IPS DF 19.7 (cell line): ENCODE measurements at regions not wholly inside any gene's neighbourhood (a gene's known extent, or its start where the extent isn't known, plus 50 kb on each side); places are given as distances from the start of the nearest gene placed in this dataset.
"Not testable (repeated sequence)": the region's sequence is repeated elsewhere in the genome, so short reads cannot be mapped to it uniquely, and the experiment has no call there.

Experiments used
- DNase-seq: peaks from one replicate; pipeline ENCODE4 v3.0.0-alpha.2; 2013; ENCODE audit warnings: low read depth, low spot score

GRCh38 chr4:12116009-12116552, 687.4 kb upstream of the HS3ST1 start:
- DNase-seq: no peak

DNA sequence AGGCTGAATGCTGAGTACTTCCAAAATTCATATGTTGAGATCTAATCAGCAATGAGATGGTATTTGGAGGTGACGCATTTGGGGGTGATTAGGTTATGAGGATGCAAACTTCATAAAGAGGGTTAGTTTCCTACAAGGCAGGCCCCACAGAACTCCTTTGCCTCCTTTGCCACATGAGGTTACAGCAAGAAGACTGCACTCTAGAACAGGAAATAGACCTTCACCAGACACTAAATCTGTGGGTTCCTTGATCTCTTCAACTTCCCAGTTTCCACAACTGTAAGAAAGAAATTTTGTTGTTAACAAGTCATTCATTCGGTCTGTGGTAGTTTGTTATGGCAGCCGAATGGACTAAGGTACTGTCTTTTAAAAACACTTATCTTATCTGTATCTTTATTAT, 681.9 kb upstream of the HS3ST1 start:
- no peak for DNase-seq

DNA sequence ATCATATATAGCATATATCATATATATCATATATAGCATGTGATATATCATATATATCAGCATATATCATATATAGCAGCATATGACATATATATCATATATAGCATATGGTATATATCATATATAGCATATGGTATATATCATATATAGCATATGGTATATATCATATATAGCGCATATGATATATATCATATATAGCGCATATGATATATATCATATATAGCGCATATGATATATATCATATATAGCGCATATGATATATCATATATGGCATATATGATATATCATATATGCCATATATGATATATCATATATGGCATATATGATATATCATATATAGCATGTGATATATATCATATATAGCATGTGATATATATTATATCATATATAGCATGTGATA, 680.4 kb upstream of the HS3ST1 start:
- DNase-seq: not testable (repeated sequence)

DNA sequence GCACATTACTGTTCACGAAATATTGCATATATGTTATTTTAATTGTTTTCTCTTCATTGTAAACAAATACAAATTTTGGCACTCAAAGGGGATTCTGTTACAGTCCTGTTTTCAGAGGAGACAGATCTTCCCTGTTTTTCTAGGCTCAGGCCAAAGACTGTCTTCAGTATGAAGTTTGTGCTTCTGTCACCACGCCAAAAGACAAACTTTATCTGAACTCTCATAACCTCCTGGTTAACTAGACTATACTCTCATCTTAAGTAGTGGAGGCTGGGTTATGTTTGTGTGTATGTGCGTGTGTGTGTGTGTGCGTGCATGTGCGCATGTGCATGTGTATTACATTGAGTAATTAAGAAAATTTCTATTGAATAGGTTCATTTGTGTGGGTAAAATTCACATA, 676.8 kb upstream of the HS3ST1 start:
- DNase-seq: no peak

DNA sequence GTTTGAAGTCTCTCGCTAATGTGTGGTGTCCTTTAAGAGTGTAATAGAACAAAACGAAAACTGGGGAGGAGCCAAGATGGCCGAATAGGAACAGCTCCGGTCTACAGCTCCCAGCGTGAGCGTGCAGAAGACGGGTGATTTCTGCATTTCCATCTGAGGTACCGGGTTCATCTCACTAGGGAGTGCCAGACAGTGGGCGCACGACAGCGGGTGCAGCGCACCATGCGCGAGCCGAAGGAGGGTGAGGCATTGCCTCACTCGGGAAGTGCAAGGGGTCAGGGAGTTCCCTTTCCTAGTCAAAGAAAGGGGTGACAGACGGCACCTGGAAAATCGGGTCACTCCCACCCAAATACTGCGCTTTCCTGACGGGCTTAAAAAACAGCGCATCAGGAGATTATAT, 661.2 kb upstream of the HS3ST1 start:
- not testable (repeated sequence) for DNase-seq

DNA sequence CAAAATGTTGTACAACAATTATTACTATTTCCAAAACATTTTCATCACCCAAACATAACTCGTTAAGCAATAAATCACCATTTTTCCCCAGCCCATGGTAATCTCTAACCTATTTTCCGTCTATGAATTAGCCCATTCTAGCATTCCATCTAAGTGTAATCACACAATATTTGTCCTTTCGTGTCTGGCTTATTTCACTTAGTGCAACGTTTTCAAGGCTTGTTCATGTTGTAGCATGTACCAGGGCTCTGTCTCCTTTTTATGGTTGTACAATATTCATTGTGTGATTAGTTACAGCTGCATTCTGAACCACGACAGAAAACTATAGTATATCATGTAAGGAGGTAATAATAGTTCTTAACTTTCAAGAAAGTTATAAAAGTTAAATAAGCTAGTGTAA, 656.0 kb upstream of the HS3ST1 start:
- DNase-seq: no peak

- DNase-seq: no peak
These were observed 642.6 kb upstream of the HS3ST1 start for GRCh38 chr4:12071316-12071715.

DNA sequence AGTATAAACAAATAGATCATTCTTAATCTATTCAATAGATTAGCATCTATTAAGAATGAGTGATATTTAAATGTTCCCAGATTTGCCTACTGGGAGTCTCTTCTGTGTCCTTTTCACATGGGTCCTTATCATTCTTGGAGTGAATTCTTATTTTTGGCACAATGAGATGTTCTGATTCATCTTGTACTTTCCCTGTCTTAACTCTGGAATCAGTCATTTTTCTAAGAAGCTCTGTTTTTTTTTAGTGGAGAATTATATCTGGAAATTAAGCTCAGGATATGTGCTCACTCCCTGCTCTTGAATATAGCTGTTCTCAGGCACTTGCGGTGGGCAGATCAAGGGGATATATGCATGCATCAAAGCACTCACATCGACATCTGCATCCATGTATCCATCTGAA, 625.3 kb upstream of the HS3ST1 start:
- no peak for DNase-seq

- no peak for DNase-seq
These were observed 624.9 kb upstream of the HS3ST1 start for GRCh38 chr4:12053556-12053955.

DNA sequence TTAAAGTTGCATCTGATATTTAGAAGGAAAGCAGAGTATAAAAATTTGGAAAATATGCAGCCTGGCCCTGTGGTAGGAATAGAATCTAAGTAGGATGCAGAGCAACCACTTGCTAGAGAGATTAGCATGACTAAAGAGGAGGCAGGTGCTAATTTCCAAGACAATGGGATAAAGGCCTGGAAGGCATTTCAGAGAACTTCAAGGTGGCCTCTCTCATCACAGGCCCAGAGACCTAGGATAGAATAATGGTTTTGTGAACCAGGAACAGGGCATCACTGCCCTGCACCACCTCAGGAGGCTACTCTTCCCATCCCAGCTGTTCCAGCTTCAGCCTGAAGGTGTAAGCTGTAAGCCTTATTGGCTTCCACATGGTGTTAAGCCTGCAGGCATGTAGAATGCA, 621.7 kb upstream of the HS3ST1 start:
- peak; percentile 88 for DNase-seq

DNA sequence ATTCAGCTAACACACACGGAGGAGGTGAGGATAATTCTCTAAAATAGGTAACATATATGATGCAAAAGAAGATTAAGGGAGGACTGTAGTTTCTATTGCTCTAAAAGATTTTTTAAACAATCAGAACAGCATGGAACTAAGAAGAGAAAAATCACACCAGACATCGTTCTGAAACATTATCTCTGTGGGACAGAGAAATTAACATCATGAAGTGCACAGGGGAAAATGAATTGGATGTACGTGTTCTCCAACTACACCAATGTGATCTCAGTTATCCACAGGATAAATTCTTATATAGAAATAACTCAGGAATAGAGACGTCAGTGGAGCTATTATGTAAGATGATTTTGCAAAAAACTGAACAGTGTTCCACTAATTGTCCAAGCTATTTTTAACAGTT, 614.1 kb upstream of the HS3ST1 start:
- no peak for DNase-seq

GRCh38 chr4:12041828-12042227, 613.1 kb upstream of the HS3ST1 start:
- DNase-seq: no peak

DNA sequence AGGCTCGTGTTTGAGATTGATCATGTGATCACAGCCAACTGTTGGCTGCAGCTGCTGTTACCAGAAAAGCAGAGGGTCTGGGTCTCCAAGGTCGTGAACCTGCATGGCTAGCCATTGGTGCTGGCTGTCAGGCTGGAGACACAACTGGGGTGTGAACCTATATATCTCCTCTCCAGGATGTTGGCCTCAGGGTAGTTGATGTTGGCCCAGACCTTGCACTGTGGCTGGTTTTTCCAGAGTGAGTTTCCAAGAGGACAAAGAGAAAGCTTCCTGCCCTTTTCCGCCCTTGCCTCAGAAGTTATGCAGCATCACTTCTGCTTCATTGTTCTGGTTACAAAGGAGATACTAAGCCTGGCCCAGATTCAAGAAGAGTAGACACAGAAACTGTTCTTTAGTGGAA, 607.8 kb upstream of the HS3ST1 start:
- no peak for DNase-seq

DNA sequence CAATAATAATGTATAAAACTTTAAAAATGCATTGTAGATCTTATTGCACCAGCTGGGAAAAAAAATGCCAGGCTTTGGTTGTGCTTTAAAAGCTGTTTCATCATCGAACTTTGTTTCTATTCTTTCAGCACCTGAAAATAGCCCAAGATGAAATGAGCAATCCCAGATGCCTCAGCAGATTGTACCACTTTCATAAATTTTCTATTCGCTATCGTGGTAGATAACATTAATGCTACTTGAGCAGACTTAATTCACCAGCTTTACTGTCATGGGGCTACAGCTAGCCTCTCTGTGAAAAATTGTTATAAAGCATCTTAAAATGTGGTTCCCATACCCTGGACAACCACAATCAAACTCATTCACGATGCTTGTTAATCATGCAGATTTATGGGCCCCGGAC, 599.6 kb upstream of the HS3ST1 start:
- no peak for DNase-seq

GRCh38 chr4:12022409-12022808, 593.7 kb upstream of the HS3ST1 start:
- no peak for DNase-seq

- no peak for DNase-seq
These were observed 588.0 kb upstream of the HS3ST1 start for GRCh38 chr4:12016729-12017128.

- DNase-seq: no peak
These were observed 576.8 kb upstream of the HS3ST1 start for GRCh38 chr4:12005471-12005870.

DNA sequence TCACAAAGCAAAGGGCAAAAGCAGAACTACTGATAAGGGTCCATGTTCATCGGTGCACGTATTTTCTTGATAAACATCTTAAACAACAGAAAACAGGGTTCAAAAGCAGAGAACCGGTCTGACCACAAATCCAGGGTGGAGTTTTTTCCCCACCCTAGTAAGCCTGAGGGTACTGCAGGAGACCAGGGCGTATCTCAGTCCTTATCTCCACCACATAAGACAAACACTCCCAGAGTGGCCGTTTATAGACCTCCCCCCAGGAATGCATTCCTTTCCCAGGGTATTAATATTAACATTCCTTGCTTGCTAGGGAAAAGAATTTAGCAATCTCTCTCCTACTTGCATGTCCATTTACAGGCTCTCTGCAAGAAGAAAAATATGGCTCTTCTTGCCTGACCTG, 567.9 kb upstream of the HS3ST1 start:
- not testable (repeated sequence) for DNase-seq

GRCh38 chr4:11976726-11977263, 548.1 kb upstream of the HS3ST1 start:
- no peak for DNase-seq

DNA sequence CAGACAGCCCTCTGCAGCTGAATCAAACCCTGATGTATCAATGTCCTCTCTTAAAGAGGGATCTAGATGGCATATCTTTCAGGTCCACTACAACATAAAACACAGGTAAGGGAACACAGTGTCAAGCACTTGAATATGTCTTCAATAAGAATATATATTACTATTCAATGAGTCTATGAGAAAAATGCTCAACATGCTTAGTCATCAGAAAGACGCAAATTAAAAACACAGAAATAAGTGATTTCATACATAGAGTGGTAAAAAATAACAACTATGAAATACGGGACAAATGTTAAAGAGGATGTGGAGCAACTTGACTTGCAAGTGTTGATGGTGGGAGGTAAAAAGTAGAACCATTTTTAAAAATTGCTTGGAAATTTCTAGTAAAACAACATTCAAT, 544.6 kb upstream of the HS3ST1 start:
- DNase-seq: no peak

DNA sequence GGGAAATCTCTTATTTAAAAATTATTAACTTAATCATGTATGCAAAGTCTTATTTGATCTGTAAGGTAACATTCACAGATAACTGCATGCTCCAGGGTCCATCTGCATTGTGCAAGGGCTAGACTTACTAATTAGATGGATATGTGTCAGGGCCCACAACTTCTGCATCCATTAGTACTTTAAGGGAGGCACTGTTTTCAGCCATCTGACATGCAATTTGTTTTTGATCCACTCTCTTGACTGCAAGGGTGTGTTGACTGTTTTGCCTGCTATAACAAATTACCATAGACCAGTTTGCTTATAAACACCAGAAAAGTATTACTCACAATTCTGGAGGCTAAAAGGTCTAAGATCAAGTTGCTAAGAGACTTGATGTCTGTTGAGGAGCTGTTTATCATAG, 542.1 kb upstream of the HS3ST1 start:
- no peak for DNase-seq

- DNase-seq: no peak
These were observed 538.1 kb upstream of the HS3ST1 start for GRCh38 chr4:11966782-11967181.

DNA sequence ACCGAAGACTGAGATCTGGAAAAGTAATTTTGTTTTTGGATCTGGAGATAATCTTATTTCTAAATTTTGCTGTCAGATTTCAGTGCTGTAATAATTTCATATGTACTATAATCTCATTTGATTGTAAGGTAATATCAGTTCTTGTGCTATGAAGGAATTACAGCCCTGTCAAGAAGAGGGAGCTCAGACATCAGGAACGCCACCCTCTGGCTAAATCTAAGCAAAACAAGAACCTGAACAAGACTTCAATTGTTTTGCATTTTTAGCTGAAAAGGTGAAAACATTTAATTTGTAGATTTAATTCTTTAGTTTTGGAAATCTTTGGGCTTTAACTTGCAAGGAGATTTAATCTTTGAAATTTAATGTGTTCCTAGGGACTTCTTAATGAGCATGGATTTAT, 525.4 kb upstream of the HS3ST1 start:
- no peak for DNase-seq

DNA sequence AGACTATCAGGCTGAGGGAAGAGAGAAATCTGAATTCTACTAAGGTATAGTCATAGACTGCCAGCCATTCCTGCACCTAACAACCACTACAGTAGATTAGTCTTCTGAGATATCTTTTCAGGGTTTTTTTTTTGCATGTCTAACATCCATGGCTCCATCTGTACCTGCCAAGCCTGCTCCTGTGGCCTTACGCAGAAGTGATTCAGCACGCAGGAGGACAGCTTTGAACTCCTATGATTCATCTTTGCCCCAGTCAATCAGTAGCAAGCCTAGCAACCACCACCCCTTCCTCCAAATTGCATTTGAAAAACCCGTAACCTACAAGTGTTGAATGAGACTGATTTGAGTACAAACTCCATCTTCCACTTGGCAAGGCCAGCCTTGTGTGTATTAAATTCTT, 520.7 kb upstream of the HS3ST1 start:
- no peak for DNase-seq
